Endothelial cell of umbilical vein (primary cell): ENCODE measurements at regions not wholly inside any gene's neighbourhood (a gene's known extent, or its start where the extent isn't known, plus 50 kb on each side); places are given as distances from the start of the nearest gene placed in this dataset.

Experiments
- BruUV-seq: library from RNA; stranded (reverse); fragments of 400-500 nt; replicated peaks from 2 replicates; lab custom pipeline; 2021; lab: Mats Ljungman, UMichigan
- CTCF ChIA-PET: fragments of 300-600, 350-600 bp; sonication (Branson Sonifier 250); formaldehyde crosslinking; loops from one replicate; lab custom pipeline; 2021; ENCODE audit warnings: antibody characterized with exemption, inconsistent platforms; lab: Charles Lee
- POLR2A ChIA-PET: fragments of 300-600, 350-600 bp; sonication (Branson Sonifier 250); formaldehyde crosslinking; loops from one replicate; lab custom pipeline; 2021; ENCODE audit warnings: antibody characterized with exemption, inconsistent platforms; lab: Charles Lee
- DNase-seq: peaks from one replicate; pipeline ENCODE4 v3.0.0-alpha.2; 2011; ENCODE audit warnings: low read depth, low spot score
- FAIRE-seq: peaks from 2 replicates; lab custom pipeline; 2011; peaks lifted over from hg19 to GRCh38; lab: Jason Lieb, UNC
- H2AFZ ChIP-seq: 2 replicates; pipeline ENCODE4 v1.6.0; 2012; ENCODE audit warnings: low read depth, low read length, control low read depth, inconsistent platforms
- H3K27ac ChIP-seq: 2 replicates; pipeline ENCODE4 v1.5.1; 2011; ENCODE audit warnings: low read depth, mild to moderate bottlenecking, control low read depth, low read length, moderate library complexity; ENCODE audit not compliant: insufficient read depth
- H3K27me3 ChIP-seq, 2 experiments: 2 replicates each; pipeline versions ENCODE4 v1.6.0 to v1.6.1; 2011; ENCODE audit warnings: low read length in 2 of 2, mixed read lengths in 1 of 2; ENCODE audit not compliant: control insufficient read depth in 2 of 2, insufficient read depth in 2 of 2
- H3K36me3 ChIP-seq, 2 experiments: 2 replicates in 1 of 2; 3 replicates in 1 of 2; pipeline ENCODE4 v1.5.1; 2011; ENCODE audit warnings: low read length in 2 of 2, mild to moderate bottlenecking in 1 of 2, moderate library complexity in 1 of 2; ENCODE audit not compliant: control insufficient read depth in 2 of 2, insufficient read depth in 2 of 2; ENCODE audit errors: extremely low read depth in 1 of 2
- H3K4me1 ChIP-seq: 3 replicates; pipeline ENCODE4 v1.5.1; 2011; ENCODE audit warnings: mild to moderate bottlenecking, low read length; ENCODE audit not compliant: control insufficient read depth, insufficient read depth; ENCODE audit errors: extremely low read depth
- H3K4me2 ChIP-seq: 2 replicates; pipeline ENCODE4 v1.6.1; 2011; ENCODE audit warnings: low read length, control low read depth, mixed read lengths; ENCODE audit not compliant: insufficient read depth
- H3K4me3 ChIP-seq, 3 experiments: fragments of 200-600 bp in 1 of 3; sonication (generic), shearing (Covaris generic) in 1 of 3; replicated peaks in 1 of 3; 2 replicates each; pipeline ENCODE4 v1.5.1; 2011 to 2016; ENCODE audit warnings: control low read depth in 3 of 3, low read length in 3 of 3, mild to moderate bottlenecking in 2 of 3, inconsistent platforms in 1 of 3, low read depth in 1 of 3, moderate library complexity in 1 of 3; ENCODE audit not compliant: insufficient read depth in 1 of 3
- H3K79me2 ChIP-seq: 2 replicates; pipeline ENCODE4 v1.6.0; 2012; ENCODE audit warnings: low read length, inconsistent platforms; ENCODE audit not compliant: control insufficient read depth, insufficient read depth
- H3K9ac ChIP-seq: replicated peaks from 2 replicates; pipeline ENCODE3; 2011; ENCODE audit warnings: low read length, control low read depth; ENCODE audit not compliant: insufficient read depth; ENCODE audit errors: extremely low read depth
- H3K9me1 ChIP-seq: replicated peaks from 3 replicates; pipeline ENCODE4 v1.6.0; 2011; ENCODE audit warnings: mild to moderate bottlenecking, low read length; ENCODE audit not compliant: control insufficient read depth, insufficient read depth; ENCODE audit errors: extremely low read depth
- H3K9me3 ChIP-seq: replicated peaks from 2 replicates; pipeline ENCODE4 v1.5.1; 2012; ENCODE audit warnings: low read length, inconsistent platforms; ENCODE audit not compliant: control insufficient read depth, insufficient read depth
- H4K20me1 ChIP-seq: replicated peaks from 2 replicates; pipeline ENCODE3; 2011; ENCODE audit warnings: mild to moderate bottlenecking, low read length; ENCODE audit not compliant: control insufficient read depth, insufficient read depth; ENCODE audit errors: extremely low read depth
- EZH2 ChIP-seq: IDR thresholded peaks from 2 replicates; pipeline ENCODE4 v1.6.1; 2012; ENCODE audit warnings: borderline replicate concordance, low read depth, mild to moderate bottlenecking, moderate library complexity, low read length, inconsistent platforms; ENCODE audit not compliant: severe bottlenecking
- FOS ChIP-seq: IDR thresholded peaks from 2 replicates; pipeline ENCODE4 v1.6.1; 2011; ENCODE audit warnings: mild to moderate bottlenecking, low read length, moderate library complexity, borderline replicate concordance; ENCODE audit not compliant: insufficient read depth
- GATA2 ChIP-seq: IDR thresholded peaks from 2 replicates; pipeline ENCODE4 v1.7.0; 2011; ENCODE audit warnings: low read depth, mild to moderate bottlenecking, moderate library complexity, mixed read lengths, low read length; ENCODE audit not compliant: insufficient read length, insufficient read depth
- JUN ChIP-seq: IDR thresholded peaks from 2 replicates; pipeline ENCODE4 v1.6.1; 2011; ENCODE audit warnings: borderline replicate concordance, low read depth; ENCODE audit not compliant: insufficient read length, insufficient read depth
- MYC ChIP-seq: IDR thresholded peaks from one replicate; pipeline ENCODE4 v1.6.1; 2011; ENCODE audit warnings: mild to moderate bottlenecking, low read depth, low read length
- POLR2A ChIP-seq: IDR thresholded peaks from 2 replicates; pipeline ENCODE4 v1.6.1; 2012; ENCODE audit warnings: low read depth, mild to moderate bottlenecking, control low read depth, low read length
- POLR2AphosphoS5 ChIP-seq: IDR thresholded peaks from 2 replicates; pipeline ENCODE4 v1.6.1; 2012; ENCODE audit warnings: low read depth, mild to moderate bottlenecking, control low read depth, low read length, moderate library complexity; ENCODE audit not compliant: insufficient read depth
- dilution Hi-C: fragments of 300-500 bp; cut with MboI; formaldehyde crosslinking; loops from one replicate; pipeline ENCODE4 v1.15.0; 2019; ENCODE audit warnings: low sequenced_read_pairs; ENCODE audit not compliant: extremely low pct_ligation_motif_present
- intact Hi-C: fragments of 100-400 bp; cut with micrococcal nuclease; formaldehyde crosslinking; loops from one replicate; pipeline ENCODE4 v1.10.0; 2022
- TF ChIP-seq, protein P1 (sequence below): IDR thresholded peaks from 2 replicates; pipeline ENCODE4 v1.6.1; 2011; ENCODE audit not compliant: insufficient read depth, insufficient read length
- TF ChIP-seq, protein P2 (sequence below), 2 donors: IDR thresholded peaks; 1 replicate in 1 of 2; 2 replicates in 1 of 2; pipeline ENCODE4 v1.5.1; 2011; ENCODE audit warnings: low read length in 2 of 2, mild to moderate bottlenecking in 2 of 2, moderate library complexity in 2 of 2, control low read depth in 1 of 2, inconsistent platforms in 1 of 2, low read depth in 1 of 2; ENCODE audit not compliant: insufficient read depth in 1 of 2; ENCODE audit errors: extremely low read depth in 1 of 2

DNA sequence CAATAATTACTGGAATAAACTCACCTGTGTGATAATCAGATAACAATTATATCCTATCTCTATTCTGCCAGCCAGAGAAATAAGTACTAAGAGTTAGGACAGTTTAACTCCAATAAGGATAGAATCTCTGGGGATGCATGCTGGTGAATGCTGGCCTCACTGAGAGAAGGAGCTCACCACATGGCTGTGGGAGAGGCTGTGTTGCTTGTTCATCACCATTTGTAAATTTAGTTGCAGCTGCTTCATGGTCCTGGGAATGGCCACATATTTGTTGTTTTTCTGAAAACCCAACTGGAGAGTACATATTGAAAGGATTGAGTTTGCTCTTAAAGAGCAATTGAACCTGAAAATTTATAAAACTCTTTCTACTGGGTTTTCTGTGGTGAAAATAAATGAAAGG, 207.3 kb downstream of the NECTIN3 start:
- no peaks in the 10 kb centered on the region for H3K79me2 ChIP-seq
- no peak overlapping the region for H3K9ac ChIP-seq
- intact Hi-C loops (no loop called here), dilution Hi-C loops (no loop called here)
- no TSS peak for BruUV-seq
- no peaks in the 10 kb centered on the region for H3K27me3 ChIP-seq
- no peak for DNase-seq
- no peak overlapping the region for H3K4me3 ChIP-seq
- no peak for TF ChIP-seq MYC
- TF ChIP-seq POLR2A: no peak
- no peak for TF ChIP-seq FOS
- no peak for TF ChIP-seq EZH2
- TF ChIP-seq GATA2: no peak
- no peak for TF ChIP-seq JUN
- no peak for TF ChIP-seq POLR2AphosphoS5
- TF ChIP-seq, protein P1, sequence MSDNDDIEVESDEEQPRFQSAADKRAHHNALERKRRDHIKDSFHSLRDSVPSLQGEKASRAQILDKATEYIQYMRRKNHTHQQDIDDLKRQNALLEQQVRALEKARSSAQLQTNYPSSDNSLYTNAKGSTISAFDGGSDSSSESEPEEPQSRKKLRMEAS: no peak
- TF ChIP-seq, protein P2, sequence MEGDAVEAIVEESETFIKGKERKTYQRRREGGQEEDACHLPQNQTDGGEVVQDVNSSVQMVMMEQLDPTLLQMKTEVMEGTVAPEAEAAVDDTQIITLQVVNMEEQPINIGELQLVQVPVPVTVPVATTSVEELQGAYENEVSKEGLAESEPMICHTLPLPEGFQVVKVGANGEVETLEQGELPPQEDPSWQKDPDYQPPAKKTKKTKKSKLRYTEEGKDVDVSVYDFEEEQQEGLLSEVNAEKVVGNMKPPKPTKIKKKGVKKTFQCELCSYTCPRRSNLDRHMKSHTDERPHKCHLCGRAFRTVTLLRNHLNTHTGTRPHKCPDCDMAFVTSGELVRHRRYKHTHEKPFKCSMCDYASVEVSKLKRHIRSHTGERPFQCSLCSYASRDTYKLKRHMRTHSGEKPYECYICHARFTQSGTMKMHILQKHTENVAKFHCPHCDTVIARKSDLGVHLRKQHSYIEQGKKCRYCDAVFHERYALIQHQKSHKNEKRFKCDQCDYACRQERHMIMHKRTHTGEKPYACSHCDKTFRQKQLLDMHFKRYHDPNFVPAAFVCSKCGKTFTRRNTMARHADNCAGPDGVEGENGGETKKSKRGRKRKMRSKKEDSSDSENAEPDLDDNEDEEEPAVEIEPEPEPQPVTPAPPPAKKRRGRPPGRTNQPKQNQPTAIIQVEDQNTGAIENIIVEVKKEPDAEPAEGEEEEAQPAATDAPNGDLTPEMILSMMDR (IDR thresholded peaks at IDR 0.05; ENCODE audit: extremely low read depth in 1 of 2, insufficient read depth in 1 of 2, low read depth in 1 of 2, low read length in 2 of 2): no peak
- no peaks in the 10 kb centered on the region for H3K9me3 ChIP-seq
- FAIRE-seq: no peak
- H3K27ac ChIP-seq: no peak overlapping the region
- H3K4me2 ChIP-seq: no peak overlapping the region
- no peaks in the 10 kb centered on the region for H3K4me1 ChIP-seq
- H3K36me3 ChIP-seq: no peaks in the 10 kb centered on the region
- ChIA-PET CTCF (no interaction called here), POLR2A (no interaction called here)
- no peaks in the 10 kb centered on the region for H3K9me1 ChIP-seq
- H4K20me1 ChIP-seq: no peaks in the 10 kb centered on the region
- no peak overlapping the region for H2AFZ ChIP-seq
